SK-N-SH treated with all-trans-retinoic acid at 6 μM for 48 hours (cell line): ENCODE measurements at regions not wholly inside any gene's neighbourhood (a gene's known extent, or its start where the extent isn't known, plus 50 kb on each side); places are given as distances from the start of the nearest gene placed in this dataset.

Experiments used
- ARNTL ChIP-seq: fragments of 450-650 bp; formaldehyde crosslinking; IDR thresholded peaks from 2 replicates; pipeline ENCODE4 v1.5.0; 2020; ENCODE audit warnings: low read depth, mild to moderate bottlenecking, moderate library complexity, borderline replicate concordance
- BACH2 ChIP-seq: fragments of 250-450 bp; sonication (Bioruptor Pico); IDR thresholded peaks from 2 replicates; pipeline ENCODE4 v1.9.0; 2021; ENCODE audit warnings: mild to moderate bottlenecking, borderline replicate concordance
- CSDC2 ChIP-seq: fragments of 250-450 bp; sonication (Bioruptor Pico); IDR thresholded peaks from 2 replicates; pipeline ENCODE4 v1.5.0; 2020; ENCODE audit warnings: mild to moderate bottlenecking, moderate library complexity
- PATZ1 ChIP-seq: fragments of 250-450 bp; sonication (Bioruptor Pico); IDR thresholded peaks from 2 replicates; pipeline ENCODE4 v1.8.0; 2020; ENCODE audit warnings: mild to moderate bottlenecking, moderate library complexity, borderline replicate concordance
- RARB ChIP-seq: fragments of 250-450 bp; sonication (Bioruptor Pico); IDR thresholded peaks from 2 replicates; pipeline ENCODE4 v1.8.0; 2021; ENCODE audit warnings: mild to moderate bottlenecking, moderate library complexity
- TOX ChIP-seq: fragments of 250-450 bp; sonication (Bioruptor Pico); IDR thresholded peaks from 2 replicates; pipeline ENCODE4 v1.8.0; 2021; ENCODE audit warnings: mild to moderate bottlenecking, moderate library complexity, borderline replicate concordance
- ZC3H10 ChIP-seq: fragments of 250-450 bp; sonication (Bioruptor Pico); IDR thresholded peaks from 2 replicates; pipeline ENCODE4 v1.5.1; 2021; ENCODE audit warnings: mild to moderate bottlenecking, moderate library complexity
- ZFP3 ChIP-seq: fragments of 250-450 bp; sonication (Bioruptor Pico); IDR thresholded peaks from 2 replicates; pipeline ENCODE4 v1.5.0; 2020; ENCODE audit warnings: mild to moderate bottlenecking, moderate library complexity
- ZFP30 ChIP-seq: fragments of 450-650 bp; formaldehyde crosslinking; IDR thresholded peaks from 2 replicates; pipeline ENCODE4 v1.5.0; 2022; ENCODE audit warnings: mild to moderate bottlenecking, moderate library complexity
- TF ChIP-seq, protein P1 (sequence below): fragments of 250-450 bp; sonication (Bioruptor Pico); IDR thresholded peaks from 2 replicates; pipeline ENCODE4 v1.5.0; 2020; ENCODE audit warnings: mild to moderate bottlenecking, moderate library complexity

- no peak for TF ChIP-seq CSDC2 (CRISPR knock-in tag)
- TF ChIP-seq ZC3H10, result no peak
- no peak for TF ChIP-seq BACH2 (CRISPR knock-in tag)
- no peak for TF ChIP-seq ZFP3 (CRISPR knock-in tag)
- no peak for TF ChIP-seq RARB (CRISPR knock-in tag)
- TF ChIP-seq, protein P1, sequence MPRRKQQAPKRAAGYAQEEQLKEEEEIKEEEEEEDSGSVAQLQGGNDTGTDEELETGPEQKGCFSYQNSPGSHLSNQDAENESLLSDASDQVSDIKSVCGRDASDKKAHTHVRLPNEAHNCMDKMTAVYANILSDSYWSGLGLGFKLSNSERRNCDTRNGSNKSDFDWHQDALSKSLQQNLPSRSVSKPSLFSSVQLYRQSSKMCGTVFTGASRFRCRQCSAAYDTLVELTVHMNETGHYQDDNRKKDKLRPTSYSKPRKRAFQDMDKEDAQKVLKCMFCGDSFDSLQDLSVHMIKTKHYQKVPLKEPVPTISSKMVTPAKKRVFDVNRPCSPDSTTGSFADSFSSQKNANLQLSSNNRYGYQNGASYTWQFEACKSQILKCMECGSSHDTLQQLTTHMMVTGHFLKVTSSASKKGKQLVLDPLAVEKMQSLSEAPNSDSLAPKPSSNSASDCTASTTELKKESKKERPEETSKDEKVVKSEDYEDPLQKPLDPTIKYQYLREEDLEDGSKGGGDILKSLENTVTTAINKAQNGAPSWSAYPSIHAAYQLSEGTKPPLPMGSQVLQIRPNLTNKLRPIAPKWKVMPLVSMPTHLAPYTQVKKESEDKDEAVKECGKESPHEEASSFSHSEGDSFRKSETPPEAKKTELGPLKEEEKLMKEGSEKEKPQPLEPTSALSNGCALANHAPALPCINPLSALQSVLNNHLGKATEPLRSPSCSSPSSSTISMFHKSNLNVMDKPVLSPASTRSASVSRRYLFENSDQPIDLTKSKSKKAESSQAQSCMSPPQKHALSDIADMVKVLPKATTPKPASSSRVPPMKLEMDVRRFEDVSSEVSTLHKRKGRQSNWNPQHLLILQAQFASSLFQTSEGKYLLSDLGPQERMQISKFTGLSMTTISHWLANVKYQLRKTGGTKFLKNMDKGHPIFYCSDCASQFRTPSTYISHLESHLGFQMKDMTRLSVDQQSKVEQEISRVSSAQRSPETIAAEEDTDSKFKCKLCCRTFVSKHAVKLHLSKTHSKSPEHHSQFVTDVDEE (CRISPR knock-in tag), result no peak
- no peak for TF ChIP-seq ARNTL (CRISPR knock-in tag)
- no peak for TF ChIP-seq TOX (CRISPR knock-in tag)
- TF ChIP-seq PATZ1 (CRISPR knock-in tag), result no peak
- TF ChIP-seq ZFP30, result no peak
Observed at GRCh38 chr4:155607481-155607880, 59.2 kb upstream of the GUCY1A1 start.
